H9 (cell line): ENCODE measurements at regions not wholly inside any gene's neighbourhood (a gene's known extent, or its start where the extent isn't known, plus 50 kb on each side); places are given as distances from the start of the nearest gene placed in this dataset.
"Not testable (repeated sequence)": the region's sequence is repeated elsewhere in the genome, so short reads cannot be mapped to it uniquely, and the experiment has no call there.

ENCODE experiments used
- DNase-seq: peaks from one replicate; pipeline ENCODE4 v3.0.0-alpha.2; 2017
- H2AFZ ChIP-seq: one replicate; pipeline ENCODE4 v1.6.1; 2013; ENCODE audit warnings: mild to moderate bottlenecking, low read length, control low read depth, moderate library complexity
- H2AK5ac ChIP-seq: 2 replicates; pipeline ENCODE4 v1.6.1; 2013; ENCODE audit warnings: low read length, control low read depth, mixed read lengths; ENCODE audit not compliant: insufficient read length
- H2BK120ac ChIP-seq: one replicate; pipeline ENCODE4 v1.6.1; 2013; ENCODE audit warnings: low read depth, mild to moderate bottlenecking, low read length, control low read depth, inconsistent platforms; ENCODE audit not compliant: poor library complexity, severe bottlenecking
- H2BK12ac ChIP-seq: 2 replicates; pipeline ENCODE4 v1.6.1; 2013; ENCODE audit warnings: low read length, control low read depth, mixed read lengths, low read depth; ENCODE audit not compliant: insufficient read length
- H2BK15ac ChIP-seq: 2 replicates; pipeline ENCODE4 v1.6.1; 2013; ENCODE audit warnings: low read depth, low read length, control low read depth
- H2BK20ac ChIP-seq: one replicate; pipeline ENCODE4 v1.6.1; 2013; ENCODE audit warnings: low read depth, mild to moderate bottlenecking, low read length, control low read depth, inconsistent platforms; ENCODE audit not compliant: poor library complexity, severe bottlenecking
- H2BK5ac ChIP-seq: 2 replicates; pipeline ENCODE4 v1.6.1; 2013; ENCODE audit warnings: low read length, control low read depth, mixed read lengths; ENCODE audit not compliant: insufficient read length
- H3K14ac ChIP-seq: 2 replicates; pipeline ENCODE4 v1.6.1; 2013; ENCODE audit warnings: low read length, control low read depth; ENCODE audit not compliant: insufficient read depth
- H3K18ac ChIP-seq: 2 replicates; pipeline ENCODE4 v1.6.1; 2013; ENCODE audit warnings: low read depth, mild to moderate bottlenecking, mixed read lengths, low read length, control low read depth; ENCODE audit not compliant: insufficient read length
- H3K23ac ChIP-seq: 2 replicates; pipeline ENCODE4 v1.6.1; 2013; ENCODE audit warnings: low read length, control low read depth, mixed read lengths, low read depth; ENCODE audit not compliant: insufficient read length
- H3K23me2 ChIP-seq: 2 replicates; pipeline ENCODE4 v1.6.1; 2013; ENCODE audit warnings: low read depth, mild to moderate bottlenecking, mixed read lengths, low read length, control low read depth; ENCODE audit not compliant: insufficient read length, poor library complexity, severe bottlenecking
- H3K27ac ChIP-seq: 2 replicates; pipeline ENCODE4 v1.5.1; 2013; ENCODE audit warnings: low read length, control low read depth, mixed read lengths, low read depth; ENCODE audit not compliant: insufficient read length
- H3K27me3 ChIP-seq: 2 replicates; pipeline ENCODE4 v1.6.1; 2013; ENCODE audit warnings: low read length, control low read depth, inconsistent platforms; ENCODE audit not compliant: insufficient read depth
- H3K4ac ChIP-seq: 2 replicates; pipeline ENCODE4 v1.6.1; 2013; ENCODE audit warnings: low read depth, mild to moderate bottlenecking, control low read depth, inconsistent platforms, low read length, moderate library complexity
- H3K4me1 ChIP-seq: 2 replicates; pipeline ENCODE4 v1.6.1; 2013; ENCODE audit warnings: low read length, control low read depth, inconsistent platforms; ENCODE audit not compliant: insufficient read depth
- H3K4me2 ChIP-seq: 2 replicates; pipeline ENCODE4 v1.6.1; 2013; ENCODE audit warnings: low read length, control low read depth, mixed read lengths; ENCODE audit not compliant: insufficient read length, insufficient read depth
- H3K56ac ChIP-seq: 2 replicates; pipeline ENCODE4 v1.6.1; 2013; ENCODE audit warnings: low read depth, mild to moderate bottlenecking, mixed read lengths, low read length, control low read depth; ENCODE audit not compliant: insufficient read length
- H3K79me1 ChIP-seq: 2 replicates; pipeline ENCODE4 v1.6.1; 2013; ENCODE audit warnings: low read depth, mild to moderate bottlenecking, moderate library complexity, low read length, control low read depth, inconsistent platforms; ENCODE audit not compliant: insufficient read depth, poor library complexity, severe bottlenecking
- H3K79me2 ChIP-seq: 2 replicates; pipeline ENCODE4 v1.6.1; 2013; ENCODE audit warnings: low read length, control low read depth, inconsistent platforms; ENCODE audit not compliant: insufficient read depth
- H3K9ac ChIP-seq: 2 replicates; pipeline ENCODE4 v1.6.1; 2013; ENCODE audit warnings: low read length, control low read depth, mixed read lengths; ENCODE audit not compliant: insufficient read length; ENCODE audit errors: extremely low read depth
- H3K9me3 ChIP-seq: one replicate; pipeline ENCODE4 v1.6.1; 2013; ENCODE audit warnings: low read depth, low read length, inconsistent platforms; ENCODE audit not compliant: control insufficient read depth
- H3T11ph ChIP-seq: one replicate; pipeline ENCODE4 v1.6.1; 2013; ENCODE audit warnings: mild to moderate bottlenecking, low read length, control low read depth, inconsistent platforms
- H4K20me1 ChIP-seq: one replicate; pipeline ENCODE4 v1.6.1; 2013; ENCODE audit not compliant: control insufficient read depth, insufficient read length, insufficient read depth
- H4K5ac ChIP-seq: 2 replicates; pipeline ENCODE4 v1.6.1; 2013; ENCODE audit warnings: low read depth, mild to moderate bottlenecking, mixed read lengths, low read length, control low read depth; ENCODE audit not compliant: insufficient read length
- H4K8ac ChIP-seq: replicated peaks from 2 replicates; pipeline ENCODE4 v1.6.1; 2013; ENCODE audit warnings: low read length, control low read depth, mixed read lengths, low read depth; ENCODE audit not compliant: insufficient read length
- H4K91ac ChIP-seq: 2 replicates; pipeline ENCODE4 v1.6.1; 2013; ENCODE audit warnings: low read depth, mild to moderate bottlenecking, moderate library complexity, mixed read lengths, low read length, control low read depth; ENCODE audit not compliant: insufficient read length
- H3K27ac Mint-ChIP-seq, 3 experiments: 2 replicates in 2 of 3; 3 replicates in 1 of 3; pipeline ENCODE4 v1.8.0; 2020 to 2021; ENCODE audit warnings: mixed read lengths in 3 of 3, mild to moderate bottlenecking in 1 of 3, moderate library complexity in 1 of 3
- H3K27me3 Mint-ChIP-seq: 2 replicates; pipeline ENCODE4 v1.8.0; 2021; ENCODE audit warnings: low read depth, mild to moderate bottlenecking, moderate library complexity, mixed read lengths
- H3K36me3 Mint-ChIP-seq, 3 experiments: 2 replicates in 2 of 3; 3 replicates in 1 of 3; pipeline ENCODE4 v1.8.0; 2020 to 2021; ENCODE audit warnings: low read depth in 3 of 3, mixed read lengths in 3 of 3; ENCODE audit not compliant: insufficient read depth in 1 of 3
- H3K4me1 Mint-ChIP-seq, 2 experiments: 2 replicates each; pipeline ENCODE4 v1.8.0; 2020; ENCODE audit warnings: mixed read lengths in 2 of 2
- H3K4me3 Mint-ChIP-seq, 2 experiments: 2 replicates in 1 of 2; 3 replicates in 1 of 2; pipeline ENCODE4 v1.8.0; 2020 to 2021; ENCODE audit warnings: mild to moderate bottlenecking in 2 of 2, mixed read lengths in 2 of 2, moderate library complexity in 1 of 2
- H3K9me3 Mint-ChIP-seq, 2 experiments: 2 replicates in 1 of 2; 3 replicates in 1 of 2; pipeline ENCODE4 v1.8.0; 2020; ENCODE audit warnings: mild to moderate bottlenecking in 2 of 2, mixed read lengths in 2 of 2, moderate library complexity in 1 of 2
- WGBS: extraction: QIAGEN DNeasy Blood & Tissue Kit; methylation state at CpG from one replicate; pipeline ENCODE4 v1.1.7; 2013; ENCODE audit warnings: missing lambda C conversion rate, low lambda C conversion rate, mixed read lengths; ENCODE audit not compliant: insufficient read length; ENCODE audit errors: extremely low coverage; 5-methylcytosine and 5-hydroxymethylcytosine counted together
- TF ChIP-seq, protein P1 (sequence below): fragments of 200-600 bp; sonication (generic); conservative IDR thresholded peaks from 3 replicates; pipeline ENCODE4 v1.8.0; 2021; ENCODE audit warnings: antibody characterized with exemption, mild to moderate bottlenecking

- Histone ChIP-seq H3K4me2 (no peak overlapping the region), H2BK15ac (no peak overlapping the region), H3K14ac (no peak overlapping the region), H4K91ac (no peak overlapping the region), H2BK12ac (no peak overlapping the region), H3K27ac (no peak overlapping the region), H3T11ph (no peak overlapping the region), H3K79me2 (no peaks in the 10 kb centered on the region; the same call in 1 of the 2 replicates), H2AK5ac (no peak overlapping the region), H3K27me3 (no peaks in the 10 kb centered on the region), H3K18ac (no peak overlapping the region), H3K9ac (no peak overlapping the region), H3K23ac (no peak overlapping the region), H3K79me1 (no peaks in the 10 kb centered on the region), H3K56ac (no peak overlapping the region), H2AFZ (no peak overlapping the region), H3K9me3 (no peaks in the 10 kb centered on the region), H3K4ac (no peak overlapping the region), H4K20me1 (no peaks in the 10 kb centered on the region), H2BK20ac (no peak overlapping the region), H3K23me2 (peaks cover 4% of the 10 kb centered on the region), H2BK5ac (no peak overlapping the region), H4K5ac (no peak overlapping the region), H2BK120ac (no peak overlapping the region), H4K8ac (no peak overlapping the region), H3K4me1 (no peaks in the 10 kb centered on the region; the same call in 1 of the 2 replicates)
- peaks cover 21 to 28% of the 10 kb centered on the region in 2 experiments for H3K4me1 Mint-ChIP-seq
- H3K27me3 Mint-ChIP-seq, result no peaks in the 10 kb centered on the region; the same call in 1 of the 2 replicates
- DNase-seq, result no peak
- TF ChIP-seq, protein P1, sequence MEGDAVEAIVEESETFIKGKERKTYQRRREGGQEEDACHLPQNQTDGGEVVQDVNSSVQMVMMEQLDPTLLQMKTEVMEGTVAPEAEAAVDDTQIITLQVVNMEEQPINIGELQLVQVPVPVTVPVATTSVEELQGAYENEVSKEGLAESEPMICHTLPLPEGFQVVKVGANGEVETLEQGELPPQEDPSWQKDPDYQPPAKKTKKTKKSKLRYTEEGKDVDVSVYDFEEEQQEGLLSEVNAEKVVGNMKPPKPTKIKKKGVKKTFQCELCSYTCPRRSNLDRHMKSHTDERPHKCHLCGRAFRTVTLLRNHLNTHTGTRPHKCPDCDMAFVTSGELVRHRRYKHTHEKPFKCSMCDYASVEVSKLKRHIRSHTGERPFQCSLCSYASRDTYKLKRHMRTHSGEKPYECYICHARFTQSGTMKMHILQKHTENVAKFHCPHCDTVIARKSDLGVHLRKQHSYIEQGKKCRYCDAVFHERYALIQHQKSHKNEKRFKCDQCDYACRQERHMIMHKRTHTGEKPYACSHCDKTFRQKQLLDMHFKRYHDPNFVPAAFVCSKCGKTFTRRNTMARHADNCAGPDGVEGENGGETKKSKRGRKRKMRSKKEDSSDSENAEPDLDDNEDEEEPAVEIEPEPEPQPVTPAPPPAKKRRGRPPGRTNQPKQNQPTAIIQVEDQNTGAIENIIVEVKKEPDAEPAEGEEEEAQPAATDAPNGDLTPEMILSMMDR, result no peak
- no CpG with 5 or more reads among the region's 9 CpGs for WGBS
- peaks cover 0 to 3% (median under 1%) of the 10 kb centered on the region in 3 experiments; a peak in 6 of 7 replicates for H3K36me3 Mint-ChIP-seq
- H3K9me3 Mint-ChIP-seq, result no peaks in the 10 kb centered on the region
- no peak overlapping the region for H3K4me3 Mint-ChIP-seq
- H3K27ac Mint-ChIP-seq, result no peak overlapping the region
These were observed 75.2 kb upstream of the METTL9 start for GRCh38 chr16:21524068-21524751.

DNA sequence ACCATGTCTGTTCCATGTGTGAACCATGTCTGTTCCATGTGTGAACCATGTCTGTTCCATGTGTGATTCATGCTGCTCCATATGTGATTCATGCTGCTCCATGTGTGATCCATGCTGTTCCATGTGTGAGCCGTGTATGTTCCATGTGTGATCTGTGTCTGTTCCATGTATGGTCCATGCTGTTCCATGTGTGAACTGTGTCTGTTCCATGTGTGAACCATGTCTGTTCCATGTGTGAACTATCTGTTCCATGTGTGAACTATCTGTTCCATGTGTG, 74.7 kb upstream of the METTL9 start:
- not testable (repeated sequence) for H3K9me3 ChIP-seq, H3K4me1 ChIP-seq, H3T11ph ChIP-seq, H2BK12ac ChIP-seq, H3K56ac ChIP-seq, H3K36me3 Mint-ChIP-seq, DNase-seq, H2AK5ac ChIP-seq, H4K8ac ChIP-seq, H3K27me3 Mint-ChIP-seq, H2BK5ac ChIP-seq, H4K20me1 ChIP-seq, H3K9ac ChIP-seq, H3K27ac ChIP-seq, H3K14ac ChIP-seq, H3K23ac ChIP-seq, H3K79me2 ChIP-seq, H3K23me2 ChIP-seq, H3K9me3 Mint-ChIP-seq, H2BK20ac ChIP-seq, H3K79me1 ChIP-seq, H2AFZ ChIP-seq, H3K27me3 ChIP-seq, H3K4me2 ChIP-seq, H2BK120ac ChIP-seq, H3K27ac Mint-ChIP-seq, H3K4me3 Mint-ChIP-seq, H2BK15ac ChIP-seq, H3K18ac ChIP-seq, H4K91ac ChIP-seq, H3K4ac ChIP-seq, H4K5ac ChIP-seq
- peaks cover 21 to 28% of the 10 kb centered on the region in 2 experiments for H3K4me1 Mint-ChIP-seq
- WGBS, result no CpG with 5 or more reads among the region's 1 CpG
